GM18858 (cell line): ENCODE measurements at regions not wholly inside any gene's neighbourhood (a gene's known extent, or its start where the extent isn't known, plus 50 kb on each side); places are given as distances from the start of the nearest gene placed in this dataset.
"Not testable (repeated sequence)": the region's sequence is repeated elsewhere in the genome, so short reads cannot be mapped to it uniquely, and the experiment has no call there.

ENCODE experiments used
- ATAC-seq: cut with Tn5 transposase; IDR thresholded peaks from one replicate; pipeline ENCODE4 v1.9.1; 2021; ENCODE audit not compliant: unreplicated experiment

- not testable (repeated sequence) for ATAC-seq
These were observed 231.6 kb downstream of the GOLGA6L6 start for GRCh38 chr15:20309966-20310365.

- not testable (repeated sequence) for ATAC-seq
These were observed 232.2 kb downstream of the GOLGA6L6 start for GRCh38 chr15:20309395-20309794.

GRCh38 chr15:20308027-20308690 is 233.4 kb downstream of the GOLGA6L6 start:
- ATAC-seq = not testable (repeated sequence)

GRCh38 chr15:20307137-20307536 is 234.5 kb downstream of the GOLGA6L6 start:
- not testable (repeated sequence) for ATAC-seq

- not testable (repeated sequence) for ATAC-seq
These were observed 235.0 kb downstream of the GOLGA6L6 start for GRCh38 chr15:20306497-20307106.

- not testable (repeated sequence) for ATAC-seq
These were observed 235.7 kb downstream of the GOLGA6L6 start for GRCh38 chr15:20305912-20306311.

GRCh38 chr15:20305015-20305465 is 236.6 kb downstream of the GOLGA6L6 start:
- ATAC-seq = not testable (repeated sequence)

- not testable (repeated sequence) for ATAC-seq
These were observed 237.2 kb downstream of the GOLGA6L6 start for GRCh38 chr15:20304282-20305014.

- ATAC-seq = not testable (repeated sequence)
These were observed 238.1 kb downstream of the GOLGA6L6 start for GRCh38 chr15:20303248-20304171.

GRCh38 chr15:20302141-20303069 is 239.2 kb downstream of the GOLGA6L6 start:
- not testable (repeated sequence) for ATAC-seq

- not testable (repeated sequence) for ATAC-seq
These were observed 240.0 kb downstream of the GOLGA6L6 start for GRCh38 chr15:20301471-20302081.

- not testable (repeated sequence) for ATAC-seq
These were observed 240.6 kb downstream of the GOLGA6L6 start for GRCh38 chr15:20301041-20301390.

GRCh38 chr15:20300351-20301040 is 241.1 kb downstream of the GOLGA6L6 start:
- ATAC-seq = not testable (repeated sequence)

GRCh38 chr15:20297603-20298123 is 243.9 kb downstream of the GOLGA6L6 start:
- ATAC-seq = not testable (repeated sequence)

- not testable (repeated sequence) for ATAC-seq
These were observed 245.3 kb downstream of the GOLGA6L6 start for GRCh38 chr15:20296261-20296660.

GRCh38 chr15:20295238-20295811 is 246.3 kb downstream of the GOLGA6L6 start:
- ATAC-seq = no peak

GRCh38 chr15:20294651-20295237 is 246.9 kb downstream of the GOLGA6L6 start:
- no peak for ATAC-seq
